Caki2 (cell line): ENCODE measurements at regions not wholly inside any gene's neighbourhood (a gene's known extent, or its start where the extent isn't known, plus 50 kb on each side); places are given as distances from the start of the nearest gene placed in this dataset.
"Not testable (repeated sequence)": the region's sequence is repeated elsewhere in the genome, so short reads cannot be mapped to it uniquely, and the experiment has no call there.

Experiments used
- DNase-seq: peaks from one replicate; pipeline ENCODE4 v3.0.0-alpha.2; 2015; ENCODE audit warnings: low read depth
- in situ Hi-C: cut with HindIII; loops from 2 replicates; pipeline ENCODE4 v1.10.0; 2016; ENCODE audit warnings: low sequenced_read_pairs, low pct_unique_long_range_greater_than_20kb, mixed read lengths

DNA sequence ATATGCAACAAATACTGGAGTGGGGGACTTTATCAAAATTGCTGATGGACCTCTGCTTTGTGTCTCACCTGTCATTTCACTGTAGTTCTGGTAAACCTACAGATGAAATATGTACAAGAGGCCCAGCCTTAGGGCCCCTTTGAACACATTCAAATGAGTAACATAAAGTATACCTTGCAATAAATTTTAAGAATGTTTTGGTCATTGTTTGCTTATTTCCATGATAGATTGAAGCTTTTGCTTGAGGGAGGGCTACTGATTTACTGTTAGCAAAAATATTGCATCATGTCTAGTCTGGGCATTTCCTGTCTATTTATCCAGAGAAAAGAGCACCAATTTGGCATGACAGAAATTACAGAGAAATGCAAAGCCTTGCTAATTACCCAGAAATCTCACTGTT, 705.5 kb upstream of the PCDH9 start:
- no peak for DNase-seq
- in situ Hi-C loops, result no loop called here

DNA sequence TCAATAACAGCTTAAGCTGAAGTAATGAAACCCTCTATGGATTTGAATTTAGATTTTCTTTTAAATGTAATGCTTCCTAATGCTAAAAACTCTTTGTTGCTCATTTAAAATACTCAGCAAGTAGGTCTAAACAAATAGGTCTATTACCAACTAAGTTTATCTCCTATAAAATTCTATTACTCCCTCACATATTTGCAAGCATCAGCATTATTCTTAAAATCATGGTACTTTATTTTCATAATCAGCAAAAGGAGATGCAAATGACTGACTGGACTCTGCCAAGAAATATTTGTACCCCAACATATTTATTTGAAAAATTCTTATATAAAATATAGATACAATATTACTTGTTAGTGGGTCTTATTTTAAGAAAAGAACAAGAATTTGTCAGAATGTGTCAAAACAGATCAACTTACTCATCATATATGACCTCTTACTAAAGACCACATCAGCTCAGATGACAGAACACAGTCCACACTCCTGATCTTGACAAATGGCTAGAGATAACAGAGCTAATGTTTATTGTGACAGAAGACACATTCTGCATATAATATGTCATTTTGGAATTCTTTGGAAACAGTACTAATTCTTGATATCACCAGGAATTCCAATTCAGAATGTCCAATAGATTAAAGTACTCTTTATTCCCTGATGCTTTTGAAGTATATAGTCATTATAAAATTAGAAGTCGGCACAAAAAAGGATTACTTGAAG, 704.6 kb upstream of the PCDH9 start:
- in situ Hi-C loops, result no loop called here

DNA sequence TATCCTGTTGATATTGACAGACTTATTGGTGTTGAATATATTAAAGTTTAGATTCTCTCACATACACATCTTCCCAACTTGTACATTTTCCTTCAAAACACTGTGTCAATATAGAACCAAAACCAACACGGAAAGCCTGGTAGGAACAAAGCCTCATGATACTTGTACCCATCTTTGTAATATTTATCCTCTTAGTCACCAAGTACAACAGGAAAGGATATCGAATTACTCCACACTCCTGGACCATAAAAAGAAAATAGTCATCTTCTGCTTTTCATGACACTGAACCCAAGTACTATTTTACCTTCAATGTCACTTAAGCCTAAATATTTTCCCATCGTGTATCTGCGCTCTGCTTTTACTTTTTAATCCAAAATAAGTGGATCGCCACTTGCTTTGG, 702.9 kb upstream of the PCDH9 start:
- no peak for DNase-seq
- in situ Hi-C loops, result no loop called here

More for the DNA sequence above, 704.6 kb upstream of the PCDH9 start:
- DNase-seq, result no peak

DNA sequence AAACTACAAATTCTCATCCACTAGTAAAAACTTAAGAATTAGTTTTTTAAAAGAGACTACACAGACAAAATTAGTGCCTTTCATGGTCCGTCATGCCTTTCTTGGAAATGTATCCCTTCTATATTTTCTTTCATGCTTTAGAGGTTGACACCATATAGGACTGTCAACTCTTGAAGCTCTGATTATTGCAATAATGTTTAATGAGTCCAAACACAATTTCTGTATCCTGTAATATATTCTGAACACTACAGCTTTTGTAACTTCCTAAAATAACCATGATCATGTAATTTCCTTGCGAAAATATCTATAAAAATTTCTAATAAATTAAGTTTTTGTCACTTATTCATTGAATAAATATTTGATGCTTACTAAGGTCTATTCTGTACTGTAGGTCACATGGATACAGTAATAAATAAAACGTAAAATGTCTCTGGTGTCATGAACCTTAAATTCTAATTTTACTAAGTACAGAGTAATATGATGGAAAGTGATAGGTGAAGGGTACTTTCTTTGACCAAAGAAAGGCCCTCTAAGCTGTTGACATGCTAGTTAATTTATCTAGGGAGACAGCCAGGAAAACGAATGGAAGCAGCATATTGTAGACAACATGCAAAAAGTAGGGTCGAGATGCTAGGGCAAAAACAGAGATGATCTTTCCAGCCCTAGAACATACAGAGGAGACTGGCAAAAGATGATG, 687.3 kb upstream of the PCDH9 start:
- DNase-seq, result no peak
- in situ Hi-C loops, result no loop called here

DNA sequence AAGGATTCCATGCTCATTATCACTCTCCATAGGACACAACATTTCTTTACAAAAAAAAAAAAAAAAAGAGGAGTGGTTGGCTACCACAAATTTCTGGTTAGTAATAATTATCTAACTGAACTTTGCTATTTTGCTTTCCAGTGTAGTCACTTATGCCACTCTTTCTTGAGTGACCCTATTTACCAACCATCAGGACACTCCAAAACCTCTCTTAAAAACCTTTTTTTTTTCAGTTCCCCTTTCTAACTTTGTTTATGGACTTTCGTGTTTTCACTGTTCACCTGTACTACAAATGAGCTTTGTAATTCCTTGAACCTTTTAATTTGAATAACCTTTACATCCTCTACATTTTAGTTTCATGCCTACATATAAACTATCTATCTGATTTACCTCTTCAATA, 686.5 kb upstream of the PCDH9 start:
- in situ Hi-C loops, result no loop called here

DNA sequence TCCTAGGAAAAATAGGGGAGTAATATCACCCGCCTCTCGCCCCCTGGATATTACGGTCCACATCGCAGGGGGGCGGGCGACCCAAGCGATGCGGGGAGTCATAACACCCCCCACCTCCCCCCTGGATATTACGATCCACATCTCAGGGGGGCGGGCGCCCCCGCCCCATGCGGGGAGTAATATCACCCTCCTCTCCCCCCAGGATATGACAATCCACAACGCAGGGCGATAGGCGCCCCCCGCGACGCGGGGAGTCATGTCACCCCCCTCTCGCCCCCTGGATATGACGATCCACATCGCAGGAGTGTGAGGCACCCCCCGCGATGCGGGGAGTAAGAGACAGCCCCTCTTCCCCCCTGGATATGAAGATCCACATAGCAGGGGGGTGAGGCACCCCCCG, 684.4 kb upstream of the PCDH9 start:
- in situ Hi-C loops, result no loop called here
- DNase-seq, result no peak

More for the DNA sequence above, 686.5 kb upstream of the PCDH9 start:
- no peak for DNase-seq

DNA sequence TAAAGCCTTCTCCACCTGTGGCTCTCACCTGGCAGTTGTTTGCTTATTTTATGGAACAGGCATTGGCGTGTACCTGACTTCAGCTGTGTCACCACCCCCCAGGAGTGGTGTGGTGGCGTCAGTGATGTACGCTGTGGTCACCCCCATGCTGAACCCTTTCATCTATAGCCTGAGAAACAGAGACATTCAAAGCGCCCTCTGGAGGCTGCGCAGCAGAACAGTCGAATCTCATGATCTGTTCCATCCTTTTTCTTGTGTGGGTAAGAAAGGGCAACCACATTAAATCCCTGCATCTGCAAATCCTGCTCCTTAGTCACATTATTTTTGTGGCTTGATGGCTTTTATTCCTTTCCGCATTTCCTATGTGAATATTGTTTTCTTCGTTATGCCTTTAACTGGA, 672.8 kb upstream of the PCDH9 start:
- in situ Hi-C loops, DNase-seq: not testable (repeated sequence)

DNA sequence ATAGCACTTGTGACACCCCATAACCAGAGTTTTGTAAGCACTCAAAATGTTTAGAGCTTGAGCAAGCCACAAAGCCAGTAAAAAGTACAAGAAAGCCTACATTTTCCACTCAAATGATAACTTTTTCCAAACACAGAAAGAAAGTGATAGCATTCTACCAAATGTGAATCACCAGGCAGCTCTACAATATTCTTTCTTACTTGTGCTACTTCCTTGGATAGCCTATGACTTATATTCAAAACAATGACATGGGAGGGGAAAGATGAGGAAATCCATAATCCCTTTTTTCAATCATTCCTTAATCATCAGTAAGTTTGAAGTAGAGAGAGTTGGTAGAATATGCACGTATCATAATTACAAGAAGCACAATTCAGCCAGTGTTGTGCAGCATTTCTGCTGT, 650.8 kb upstream of the PCDH9 start:
- in situ Hi-C loops, result no loop called here
- no peak for DNase-seq

DNA sequence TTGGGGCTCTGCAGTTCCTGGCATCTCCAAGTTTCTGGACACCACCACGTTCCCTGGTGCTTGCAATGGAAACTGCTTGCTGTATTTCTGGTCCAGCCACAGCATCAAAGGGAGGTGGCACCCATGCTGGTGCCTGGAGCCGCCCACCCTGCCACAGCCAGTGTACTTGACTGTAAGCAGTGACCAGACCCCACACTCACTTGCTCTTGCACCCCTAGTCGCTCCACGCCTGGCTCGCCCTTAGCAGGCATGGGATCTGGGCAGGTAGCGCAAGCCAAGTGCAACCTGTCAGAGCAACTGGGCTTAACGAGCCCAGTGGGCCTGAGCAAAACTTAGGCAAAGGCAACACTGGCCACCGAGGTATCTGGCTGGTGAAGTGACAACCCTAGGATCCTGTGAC, 648.2 kb upstream of the PCDH9 start:
- in situ Hi-C loops, result no loop called here
- DNase-seq, result no peak

DNA sequence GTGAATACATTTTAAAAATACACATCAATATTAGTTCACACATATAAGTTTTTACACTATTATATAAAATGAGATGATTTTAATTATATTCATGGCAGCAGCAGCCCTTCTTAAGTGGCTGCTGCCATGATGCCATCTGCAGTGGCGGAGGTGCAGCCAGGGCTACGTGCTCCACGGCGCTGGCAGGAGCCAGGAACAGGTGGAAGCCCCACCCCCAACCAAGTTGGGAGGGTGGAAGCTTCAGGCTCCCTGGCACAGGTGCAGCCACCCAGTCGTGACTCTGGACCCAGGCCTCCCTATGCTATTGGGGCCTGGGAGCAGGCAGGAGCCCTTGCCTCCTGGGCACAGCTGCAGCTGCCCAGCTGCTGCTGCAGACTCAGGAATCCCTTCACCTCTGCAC, 646.9 kb upstream of the PCDH9 start:
- in situ Hi-C loops, result no loop called here
- no peak for DNase-seq

DNA sequence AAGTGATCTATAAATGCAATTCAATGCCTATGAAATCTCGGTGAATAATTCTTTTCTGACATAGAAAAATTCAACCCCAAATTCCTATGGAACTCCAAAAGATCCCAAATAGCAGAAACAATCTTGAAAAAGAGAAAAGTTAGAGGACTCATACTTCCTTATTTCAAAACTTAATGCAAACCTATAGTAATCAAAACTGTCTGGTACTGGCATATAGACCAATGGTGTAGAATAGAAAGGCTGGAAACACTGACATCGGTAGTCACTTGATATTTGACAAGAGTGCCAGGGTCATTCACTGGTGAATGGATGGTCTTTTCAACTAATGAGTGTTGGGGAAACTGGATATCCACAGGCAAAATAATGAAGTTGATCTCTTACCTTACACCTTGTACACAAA, 637.1 kb upstream of the PCDH9 start:
- in situ Hi-C loops, result no loop called here
- no peak for DNase-seq

DNA sequence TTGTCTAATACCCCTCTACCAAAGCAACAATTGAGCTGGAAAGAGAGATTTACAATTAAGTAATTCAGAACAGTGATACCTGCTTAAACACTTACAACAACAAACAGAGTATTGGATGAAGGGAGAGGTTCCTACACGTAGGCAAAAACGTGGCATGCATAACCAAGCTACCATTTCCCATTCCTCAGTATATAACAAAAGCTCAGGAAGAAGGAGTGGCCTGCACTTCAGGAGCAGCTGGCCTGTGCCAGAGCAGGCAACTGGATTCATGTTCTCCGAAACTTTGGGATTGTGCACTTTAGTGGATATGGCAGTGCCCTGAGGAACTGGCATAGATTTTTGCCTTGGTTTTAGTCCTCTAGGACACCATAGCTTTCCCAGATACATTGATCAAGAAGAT, 630.2 kb upstream of the PCDH9 start:
- DNase-seq, result no peak
- in situ Hi-C loops, result no loop called here

DNA sequence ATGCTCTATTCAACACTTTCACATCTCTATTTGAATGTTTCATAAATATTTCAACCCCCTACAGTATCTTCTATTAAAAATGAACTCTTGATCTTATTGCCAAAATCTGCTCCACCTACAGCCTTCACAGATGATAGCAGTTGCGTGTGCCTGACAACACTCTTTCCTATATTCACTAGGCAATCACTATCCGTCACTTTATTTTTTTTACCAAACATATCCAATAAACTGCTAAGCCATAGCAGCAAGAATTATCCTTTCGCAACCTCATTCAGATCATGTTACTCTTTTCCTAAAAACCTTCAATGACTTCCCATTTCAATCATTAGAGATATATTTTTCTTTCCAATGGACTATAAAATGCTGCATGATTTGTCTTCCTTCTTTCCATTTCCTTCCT, 629.8 kb upstream of the PCDH9 start:
- in situ Hi-C loops, result no loop called here

DNA sequence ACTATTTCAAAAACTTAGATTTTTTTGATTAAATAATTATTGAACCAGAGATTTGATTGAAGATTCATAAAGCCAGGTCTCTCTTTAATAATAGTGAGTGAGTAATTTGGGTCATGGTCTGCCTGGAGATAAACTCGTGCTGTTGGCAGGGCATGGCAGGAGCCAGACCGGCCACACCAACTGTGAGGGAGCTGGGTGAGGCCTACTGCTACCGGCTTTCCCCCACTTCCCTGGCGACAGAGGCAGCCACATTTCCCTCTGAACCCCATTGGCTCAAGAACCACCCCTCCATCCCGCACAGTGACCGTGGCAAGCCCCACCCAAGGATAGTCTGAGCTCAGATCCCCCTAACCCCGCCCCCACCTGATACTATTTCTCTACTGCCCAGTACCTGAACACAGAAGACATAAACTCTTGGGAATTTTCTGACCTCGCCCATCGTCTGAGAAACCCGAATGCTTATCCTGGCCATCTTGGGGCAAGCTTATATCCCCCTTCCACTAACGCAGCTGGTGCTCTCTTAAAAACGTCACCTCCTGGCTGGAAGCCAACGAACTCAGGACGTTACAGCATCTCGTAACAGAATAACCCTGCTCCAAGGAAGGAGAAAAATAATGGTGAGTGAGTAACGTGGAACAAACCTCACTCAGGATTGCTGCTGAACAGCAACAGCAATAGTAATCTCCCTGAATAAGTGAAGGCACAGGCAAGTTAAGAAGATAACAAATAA, 627.6 kb upstream of the PCDH9 start:
- in situ Hi-C loops, result no loop called here

More for the DNA sequence above, 629.8 kb upstream of the PCDH9 start:
- no peak for DNase-seq

DNA sequence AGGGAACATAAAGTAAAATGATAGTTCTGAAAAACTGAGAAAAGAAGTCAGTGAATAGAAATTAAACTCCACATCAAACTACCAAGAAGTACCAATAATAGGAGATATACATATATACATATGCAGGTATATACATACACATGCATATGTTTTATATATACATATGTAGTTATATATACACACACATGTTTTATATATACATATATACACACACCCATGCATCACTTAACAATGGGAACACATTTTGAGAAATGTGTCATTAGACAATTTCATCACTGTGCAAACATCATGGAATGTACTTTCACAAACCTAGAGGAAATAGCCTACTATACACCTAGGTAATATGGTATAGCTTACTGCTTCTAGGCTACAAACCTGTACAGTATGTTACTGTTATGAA, 626.8 kb upstream of the PCDH9 start:
- no peak for DNase-seq
- in situ Hi-C loops, result no loop called here

More for the DNA sequence above, 627.6 kb upstream of the PCDH9 start:
- no peak for DNase-seq

DNA sequence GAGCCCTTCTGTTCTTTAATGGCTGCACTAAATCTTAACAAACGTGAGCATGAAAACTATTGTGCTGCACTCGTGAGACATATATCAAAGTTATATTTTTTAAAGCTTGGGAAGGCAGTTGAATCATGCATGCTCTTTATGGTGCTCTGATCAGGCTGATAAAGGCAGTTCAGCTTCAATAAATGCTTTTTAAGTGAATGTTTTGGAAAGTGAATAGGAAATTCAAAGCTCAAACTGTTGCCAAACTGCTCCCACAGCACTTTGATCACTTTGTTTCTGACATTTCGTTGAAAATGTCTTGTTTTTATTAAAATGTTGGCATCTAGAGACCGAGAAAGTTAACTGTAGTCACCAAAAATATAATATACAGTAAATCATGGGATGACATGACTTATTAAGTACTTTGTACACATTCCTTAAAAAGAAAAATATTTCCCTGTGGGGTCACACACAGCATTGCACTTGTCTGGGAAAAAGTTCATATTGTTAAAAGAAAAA, 625.7 kb upstream of the PCDH9 start:
- DNase-seq, result no peak
- in situ Hi-C loops, result no loop called here

DNA sequence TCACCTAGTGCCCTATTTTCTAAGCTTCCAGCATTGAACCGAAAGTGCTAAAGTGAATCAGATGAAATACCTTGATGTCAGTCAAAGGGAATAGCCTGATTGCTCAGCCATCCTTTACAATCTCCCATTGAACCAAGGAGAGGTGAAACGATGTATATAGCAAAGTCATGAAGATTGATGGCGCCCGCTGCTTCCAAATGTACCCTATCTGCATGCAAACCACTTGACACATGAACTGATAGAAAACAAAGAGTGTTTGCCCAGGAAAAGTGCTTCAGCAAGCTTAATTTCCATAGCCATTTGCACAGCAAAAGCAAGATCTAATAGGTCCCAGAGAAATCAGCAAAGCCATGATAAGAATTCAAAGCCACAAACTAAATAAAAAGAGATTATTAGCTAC, 624.9 kb upstream of the PCDH9 start:
- no peak for DNase-seq
- in situ Hi-C loops, result no loop called here

DNA sequence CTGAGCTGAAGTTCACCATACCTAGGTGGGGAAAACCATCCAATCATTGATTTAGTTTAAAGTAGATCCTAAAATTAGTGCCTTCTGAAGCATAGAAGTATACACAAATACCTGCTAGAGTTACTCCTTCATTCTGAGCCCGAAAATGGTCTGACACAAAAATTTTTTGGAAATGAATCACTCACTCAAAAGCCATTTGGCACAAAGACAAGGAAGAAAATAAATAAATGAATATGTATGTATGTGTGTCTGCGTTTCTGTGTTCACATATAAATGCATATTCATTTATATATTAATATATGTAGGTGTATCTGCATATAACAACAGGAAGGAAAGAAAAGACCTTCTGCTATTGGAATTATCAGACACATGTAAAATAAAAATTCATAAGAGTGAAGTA, 614.4 kb upstream of the PCDH9 start:
- no peak for DNase-seq
- in situ Hi-C loops, result no loop called here

DNA sequence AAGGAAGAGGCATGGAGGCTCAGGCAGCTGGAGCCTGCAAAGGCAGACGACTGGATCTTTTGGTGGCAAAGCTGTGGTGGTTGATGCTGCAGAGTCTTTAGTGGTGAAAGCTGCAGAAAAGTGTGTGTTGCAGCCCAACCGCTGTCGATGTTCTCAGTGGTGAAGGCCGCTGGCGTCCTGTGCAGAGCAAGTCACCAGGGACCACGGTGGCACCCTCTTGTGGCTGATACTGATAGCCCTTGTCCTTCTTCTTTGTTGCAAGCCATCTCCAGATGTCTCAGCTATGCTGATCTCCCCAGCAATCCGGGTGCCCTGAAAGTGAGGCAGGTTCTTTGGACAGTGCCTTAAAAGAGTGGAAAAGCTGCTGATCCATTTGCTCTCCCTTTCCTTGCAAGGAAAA, 610.9 kb upstream of the PCDH9 start:
- DNase-seq, result no peak
- in situ Hi-C loops, result no loop called here
